ENCODE measurements at regions not wholly inside any gene's neighbourhood (a gene's known extent, or its start where the extent isn't known, plus 50 kb on each side); places are given as distances from the start of the nearest gene placed in this dataset.
A peak's percentile ranks its signal among the peaks of the same experiment; 100 is the strongest.

DNA sequence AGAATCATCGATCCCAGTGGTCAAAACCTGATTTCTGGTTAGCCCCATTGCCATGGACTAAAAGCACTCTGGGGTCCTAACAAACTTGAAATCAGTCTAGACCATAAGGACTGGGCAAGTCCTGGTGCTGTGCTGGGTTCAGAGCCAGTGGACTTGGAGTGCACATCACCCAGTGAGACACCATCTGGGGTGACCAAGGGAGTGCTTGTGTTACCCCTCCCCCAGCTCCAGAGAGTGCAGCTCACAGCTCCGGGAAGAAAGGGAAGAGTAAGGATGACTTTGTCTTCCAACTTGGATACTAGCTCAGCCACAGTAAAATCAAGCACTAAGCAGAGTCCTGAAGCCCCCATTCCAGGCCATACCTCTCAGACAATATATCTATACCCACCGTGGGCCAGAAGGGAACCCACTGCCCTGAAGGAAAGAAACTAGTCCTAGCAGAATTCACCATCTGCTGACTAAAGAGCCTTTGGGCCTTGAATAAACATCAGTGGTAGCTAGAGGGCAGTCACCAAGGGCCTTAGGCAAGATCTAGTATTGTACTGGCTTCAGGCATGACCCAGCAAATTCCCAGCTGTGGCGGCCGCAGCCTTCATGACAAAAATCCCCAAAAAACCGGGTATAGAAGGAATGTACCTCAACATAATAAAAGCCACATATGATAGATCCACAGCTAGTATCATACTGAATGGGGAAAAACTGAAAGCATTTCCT, 153.5 kb upstream of the OGFRL1 start:
- Histone ChIP-seq H4K20me1 (replicated peaks in 1 of 2; ENCODE audit: control insufficient read depth in 1 of 2, insufficient read depth in 2 of 2, low read length in 2 of 2) (no peaks in the 10 kb centered on the region), H3K23ac (ENCODE audit: insufficient read length) (no peak overlapping the region), H3K4ac (replicated peaks; ENCODE audit: insufficient read length, low read depth, low read length) (no peak overlapping the region), H3K27me3 (replicated peaks in 1 of 4; ENCODE audit: control insufficient read depth in 3 of 4, extremely low read depth in 1 of 4, insufficient read depth in 3 of 4, low read length in 3 of 4) (no peaks in the 10 kb centered on the region), H4K91ac (replicated peaks; ENCODE audit: insufficient read length, low read length) (no peak overlapping the region), H2BK120ac (replicated peaks; ENCODE audit: low read depth, low read length) (no peak overlapping the region), H2BK12ac (ENCODE audit: low read depth, low read length) (peak overlapping the region; percentile 88), H3K4me1 (replicated peaks in 1 of 4; ENCODE audit: control insufficient read depth in 3 of 4, insufficient read depth in 4 of 4, low read length in 3 of 4) (peaks cover 0 to 3% (median 0%) of the 10 kb centered on the region in 4 experiments; a peak in 1 of 7 replicates), H3K79me2 (ENCODE audit: control insufficient read depth in 1 of 2, insufficient read depth in 2 of 2, low read length in 2 of 2) (no peaks in the 10 kb centered on the region), H2BK15ac (ENCODE audit: low read length) (no peak overlapping the region), H3K79me1 (ENCODE audit: low read depth, low read length) (no peaks in the 10 kb centered on the region), H3K27ac (ENCODE audit: low read depth, low read length) (no peak overlapping the region), H3K4me2 (ENCODE audit: insufficient read depth in 1 of 2, low read depth in 2 of 2, low read length in 2 of 2) (no peak overlapping the region), H2AK5ac (ENCODE audit: low read depth, low read length) (no peak overlapping the region), H3K4me3 (ENCODE audit: extremely low read depth in 1 of 4, insufficient read depth in 2 of 4, low read depth in 3 of 4, low read length in 4 of 4) (no peak overlapping the region), H3K18ac (ENCODE audit: extremely low read depth, low read length) (peak overlapping the region; percentile 32), H2AFZ (ENCODE audit: low read length) (peak overlapping the region; percentile 66), H3K23me2 (ENCODE audit: low read depth, low read length) (no peaks in the 10 kb centered on the region), H4K8ac (ENCODE audit: extremely low read depth, insufficient read depth, low read length) (no peak overlapping the region), H3K9me3 (ENCODE audit: insufficient read depth in 2 of 2, low read depth in 1 of 2, low read length in 1 of 2) (no peaks in the 10 kb centered on the region), H3K36me3 (ENCODE audit: control insufficient read depth in 2 of 4, insufficient read depth in 4 of 4, low read length in 3 of 4) (no peaks in the 10 kb centered on the region), H3K56ac (replicated peaks; ENCODE audit: insufficient read length, low read depth, low read length) (no peak overlapping the region), H2BK20ac (ENCODE audit: low read length) (no peak overlapping the region; the same call in 1 of the 2 replicates), H3K14ac (ENCODE audit: insufficient read length) (no peak overlapping the region), H3K9ac (replicated peaks in 1 of 4; ENCODE audit: extremely low read depth in 1 of 4, low read depth in 3 of 4, low read length in 3 of 4) (no peak overlapping the region), H4K5ac (ENCODE audit: insufficient read length, low read depth, low read length) (no peak overlapping the region), H2BK5ac (ENCODE audit: low read depth, low read length) (no peak overlapping the region)
- ChIA-PET POLR2A (ENCODE audit: partially characterized antibody) (no interaction called here), CTCF (ENCODE audit: partially characterized antibody) (interaction anchor here (0.6 to 1.2 kb wide), 5 partner anchors 15 to 124 kb away, joined by 3 to 4 read pairs (median 4); no protein-coding TSS in a partner anchor)
- FAIRE-seq (no peak), DNase-seq (ENCODE audit: low read depth in 1 of 2, low spot score in 2 of 2) (no peak)
- WGBS, 2 experiments (ENCODE audit: extremely low coverage in 1 of 2, insufficient coverage in 1 of 2, insufficient read length in 1 of 2, insufficient replicate concordance in 2 of 2, low coverage in 1 of 2, low lambda C conversion rate in 2 of 2, missing lambda C conversion rate in 1 of 2), result 94% methylated on average over 6 of the region's 6 CpGs; no CpG with 5 or more reads in 1 of the 2 experiments
- TF ChIP-seq TEAD4 (IDR thresholded peaks at IDR 0.05; ENCODE audit: low read depth, low read length) (no peak), BACH1 (IDR thresholded peaks at IDR 0.05; ENCODE audit: low read length) (peak; percentile 93), RXRA (IDR thresholded peaks at IDR 0.05; ENCODE audit: insufficient read depth, low read depth, low read length) (no peak), TAF7 (optimal IDR thresholded peaks at IDR 0.05; ENCODE audit: borderline replicate concordance, low read depth, low read length) (no peak), TAF1 (IDR thresholded peaks at IDR 0.05; ENCODE audit: low read depth, low read length) (no peak), SP2 (IDR thresholded peaks at IDR 0.05; ENCODE audit: low read length) (no peak), EGR1 (IDR thresholded peaks at IDR 0.05; ENCODE audit: borderline replicate concordance, low read depth, low read length) (no peak), HDAC6 (IDR thresholded peaks at IDR 0.05; ENCODE audit: low read depth, low read length) (no peak)
- TF ChIP-seq, protein P1, sequence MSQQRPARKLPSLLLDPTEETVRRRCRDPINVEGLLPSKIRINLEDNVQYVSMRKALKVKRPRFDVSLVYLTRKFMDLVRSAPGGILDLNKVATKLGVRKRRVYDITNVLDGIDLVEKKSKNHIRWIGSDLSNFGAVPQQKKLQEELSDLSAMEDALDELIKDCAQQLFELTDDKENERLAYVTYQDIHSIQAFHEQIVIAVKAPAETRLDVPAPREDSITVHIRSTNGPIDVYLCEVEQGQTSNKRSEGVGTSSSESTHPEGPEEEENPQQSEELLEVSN (IDR thresholded peaks at IDR 0.05), result no peak
- TF ChIP-seq, protein P2, sequence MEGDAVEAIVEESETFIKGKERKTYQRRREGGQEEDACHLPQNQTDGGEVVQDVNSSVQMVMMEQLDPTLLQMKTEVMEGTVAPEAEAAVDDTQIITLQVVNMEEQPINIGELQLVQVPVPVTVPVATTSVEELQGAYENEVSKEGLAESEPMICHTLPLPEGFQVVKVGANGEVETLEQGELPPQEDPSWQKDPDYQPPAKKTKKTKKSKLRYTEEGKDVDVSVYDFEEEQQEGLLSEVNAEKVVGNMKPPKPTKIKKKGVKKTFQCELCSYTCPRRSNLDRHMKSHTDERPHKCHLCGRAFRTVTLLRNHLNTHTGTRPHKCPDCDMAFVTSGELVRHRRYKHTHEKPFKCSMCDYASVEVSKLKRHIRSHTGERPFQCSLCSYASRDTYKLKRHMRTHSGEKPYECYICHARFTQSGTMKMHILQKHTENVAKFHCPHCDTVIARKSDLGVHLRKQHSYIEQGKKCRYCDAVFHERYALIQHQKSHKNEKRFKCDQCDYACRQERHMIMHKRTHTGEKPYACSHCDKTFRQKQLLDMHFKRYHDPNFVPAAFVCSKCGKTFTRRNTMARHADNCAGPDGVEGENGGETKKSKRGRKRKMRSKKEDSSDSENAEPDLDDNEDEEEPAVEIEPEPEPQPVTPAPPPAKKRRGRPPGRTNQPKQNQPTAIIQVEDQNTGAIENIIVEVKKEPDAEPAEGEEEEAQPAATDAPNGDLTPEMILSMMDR (IDR thresholded peaks at IDR 0.05; ENCODE audit: control extremely low read depth in 1 of 3, insufficient read depth in 1 of 3, low read depth in 1 of 3, low read length in 3 of 3), result peak in 2 of 3 experiments; percentile 13 to 15; a peak in 2 of 4 replicates
